ENCODE measurements at regions not wholly inside any gene's neighbourhood (a gene's known extent, or its start where the extent isn't known, plus 50 kb on each side); places are given as distances from the start of the nearest gene placed in this dataset.

DNA sequence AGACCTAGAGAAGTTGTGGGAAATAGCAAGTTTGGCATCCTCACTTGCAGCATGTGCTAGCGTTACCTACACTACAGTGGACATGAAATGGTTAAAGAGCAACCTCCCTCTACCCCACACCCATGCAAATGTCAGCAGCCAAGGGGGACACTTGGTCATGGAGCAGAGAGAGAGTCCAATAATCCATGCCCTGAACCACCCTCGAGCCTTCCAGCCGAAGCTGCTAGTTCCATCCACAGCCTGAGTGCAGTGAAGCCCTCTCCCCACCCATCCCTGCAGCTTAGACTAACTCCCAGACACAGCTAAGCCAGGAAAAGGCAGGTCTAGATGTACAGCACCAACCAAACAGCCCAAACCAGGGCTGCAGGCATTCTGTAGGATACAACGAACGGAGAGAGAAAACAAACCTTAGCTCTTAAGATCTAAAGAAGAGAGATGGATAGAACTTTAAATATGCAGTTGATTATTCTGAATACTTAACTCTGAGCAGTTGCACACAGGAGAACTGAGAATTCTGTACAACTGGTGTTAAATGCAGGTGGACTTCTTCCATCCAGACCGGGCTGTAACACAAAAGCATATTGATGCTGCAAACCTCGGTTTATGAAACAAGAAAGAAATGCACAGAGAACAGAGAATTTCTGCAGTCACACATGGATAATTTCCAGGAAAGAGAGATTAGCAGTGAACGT lies 93.8 kb downstream of the SALL1 start:
- Histone ChIP-seq H4K20me1 (ENCODE audit: insufficient read depth, low read depth, low read length) (no peaks in the 10 kb centered on the region), H3K27ac (ENCODE audit: low read length) (no peak overlapping the region), H3K27me3 (ENCODE audit: low read length) (no peaks in the 10 kb centered on the region), H3K9ac (ENCODE audit: low read length) (no peak overlapping the region), H3K79me2 (ENCODE audit: low read length) (no peaks in the 10 kb centered on the region), H2AFZ (ENCODE audit: low read length) (no peak overlapping the region), H3K4me2 (ENCODE audit: low read depth, low read length, poor library complexity, severe bottlenecking) (no peak overlapping the region), H3K9me3 (ENCODE audit: low read length) (no peaks in the 10 kb centered on the region), H3K9me2 (replicated peaks; ENCODE audit: insufficient read depth, low read length) (no peaks in the 10 kb centered on the region), H3K36me3 (ENCODE audit: insufficient read depth, low read length) (no peaks in the 10 kb centered on the region), H3K4me3 (ENCODE audit: low read length) (no peak overlapping the region), H3K4me1 (ENCODE audit: low read length) (no peaks in the 10 kb centered on the region)
- no peak for DNase-seq

DNA sequence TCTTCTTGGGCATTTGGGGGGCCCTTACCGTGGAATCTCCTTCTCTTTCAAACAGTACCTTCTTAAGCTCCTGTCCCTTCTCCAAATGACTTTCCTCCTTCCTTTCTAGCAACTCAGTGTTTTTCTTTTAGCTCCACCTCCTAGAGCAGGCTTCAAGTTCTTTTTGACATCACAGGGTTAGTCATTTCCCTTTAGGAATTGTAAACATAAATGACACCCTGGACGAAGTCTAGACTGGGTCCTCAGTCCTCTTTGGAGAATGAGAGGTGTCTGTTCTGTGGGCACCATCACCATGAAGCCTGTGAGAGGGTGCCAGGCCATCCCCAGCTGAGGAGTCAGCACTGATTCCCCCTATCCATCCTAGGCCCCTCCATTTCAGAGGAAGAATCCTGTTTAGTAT lies 94.7 kb downstream of the SALL1 start:
- Histone ChIP-seq H3K4me2 (ENCODE audit: low read depth, low read length, poor library complexity, severe bottlenecking) (no peak overlapping the region), H3K9me2 (replicated peaks; ENCODE audit: insufficient read depth, low read length) (no peaks in the 10 kb centered on the region), H3K4me3 (ENCODE audit: low read length) (no peak overlapping the region), H3K36me3 (ENCODE audit: insufficient read depth, low read length) (no peaks in the 10 kb centered on the region), H3K9me3 (ENCODE audit: low read length) (no peaks in the 10 kb centered on the region), H3K9ac (ENCODE audit: low read length) (no peak overlapping the region), H3K27me3 (ENCODE audit: low read length) (no peaks in the 10 kb centered on the region), H3K4me1 (ENCODE audit: low read length) (no peaks in the 10 kb centered on the region), H3K79me2 (ENCODE audit: low read length) (no peaks in the 10 kb centered on the region), H3K27ac (ENCODE audit: low read length) (no peak overlapping the region), H4K20me1 (ENCODE audit: insufficient read depth, low read depth, low read length) (no peaks in the 10 kb centered on the region), H2AFZ (ENCODE audit: low read length) (no peak overlapping the region)
- DNase-seq, result no peak

DNA sequence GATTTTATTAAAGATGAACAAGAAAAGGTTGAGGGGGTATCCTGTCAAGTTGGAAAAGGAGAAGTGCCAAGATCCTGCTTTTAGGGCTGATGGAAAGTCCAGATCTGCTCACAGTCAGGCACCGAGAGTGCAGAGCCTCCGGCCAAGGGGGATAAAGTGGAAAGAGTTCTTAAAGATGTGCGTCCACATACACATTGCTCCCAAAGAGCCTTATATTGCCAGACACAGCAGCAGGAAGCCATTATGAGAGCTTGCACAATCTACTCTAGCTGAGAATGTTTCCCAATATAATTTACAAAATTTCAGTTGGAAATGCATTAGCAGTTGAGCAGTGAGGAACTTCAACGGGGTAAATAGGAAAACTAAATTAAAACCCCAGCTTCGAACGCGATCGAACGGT lies 95.6 kb downstream of the SALL1 start:
- Histone ChIP-seq H2AFZ (ENCODE audit: low read length) (no peak overlapping the region), H3K4me1 (ENCODE audit: low read length) (no peaks in the 10 kb centered on the region), H3K9ac (ENCODE audit: low read length) (no peak overlapping the region), H3K4me3 (ENCODE audit: low read length) (no peak overlapping the region), H3K79me2 (ENCODE audit: low read length) (no peaks in the 10 kb centered on the region), H3K9me2 (replicated peaks; ENCODE audit: insufficient read depth, low read length) (no peaks in the 10 kb centered on the region), H3K9me3 (ENCODE audit: low read length) (no peaks in the 10 kb centered on the region), H3K36me3 (ENCODE audit: insufficient read depth, low read length) (no peaks in the 10 kb centered on the region), H4K20me1 (ENCODE audit: insufficient read depth, low read depth, low read length) (no peaks in the 10 kb centered on the region), H3K27me3 (ENCODE audit: low read length) (no peaks in the 10 kb centered on the region), H3K27ac (ENCODE audit: low read length) (no peak overlapping the region), H3K4me2 (ENCODE audit: low read depth, low read length, poor library complexity, severe bottlenecking) (no peak overlapping the region)
- DNase-seq, result no peak

DNA sequence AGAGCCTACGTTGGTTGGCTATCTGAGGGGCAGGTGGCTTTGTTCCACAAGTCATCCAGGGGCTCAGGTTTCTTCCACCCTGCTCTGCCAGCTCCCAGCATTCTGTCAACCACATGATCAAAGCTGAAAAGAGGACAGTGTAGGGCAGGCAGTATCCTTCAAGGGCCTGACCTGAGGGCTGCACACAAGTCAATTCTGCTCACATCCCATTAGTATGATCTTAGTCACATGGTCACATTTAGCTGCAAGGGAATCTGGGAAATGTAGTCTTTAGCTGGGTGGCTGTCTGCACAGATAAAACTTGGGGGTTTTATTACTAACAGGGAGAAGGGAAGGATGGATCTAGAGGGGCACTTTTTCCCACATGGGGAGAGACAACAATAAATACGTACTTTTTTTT lies 97.3 kb downstream of the SALL1 start:
- Histone ChIP-seq H3K79me2 (ENCODE audit: low read length) (no peaks in the 10 kb centered on the region), H4K20me1 (ENCODE audit: insufficient read depth, low read depth, low read length) (no peaks in the 10 kb centered on the region), H3K27me3 (ENCODE audit: low read length) (no peaks in the 10 kb centered on the region), H3K36me3 (ENCODE audit: insufficient read depth, low read length) (no peaks in the 10 kb centered on the region), H3K27ac (ENCODE audit: low read length) (no peak overlapping the region), H2AFZ (ENCODE audit: low read length) (no peak overlapping the region), H3K4me2 (ENCODE audit: low read depth, low read length, poor library complexity, severe bottlenecking) (no peak overlapping the region), H3K4me1 (ENCODE audit: low read length) (no peaks in the 10 kb centered on the region), H3K4me3 (ENCODE audit: low read length) (no peak overlapping the region), H3K9me2 (replicated peaks; ENCODE audit: insufficient read depth, low read length) (no peaks in the 10 kb centered on the region), H3K9me3 (ENCODE audit: low read length) (no peaks in the 10 kb centered on the region), H3K9ac (ENCODE audit: low read length) (no peak overlapping the region)
- DNase-seq, result no peak

DNA sequence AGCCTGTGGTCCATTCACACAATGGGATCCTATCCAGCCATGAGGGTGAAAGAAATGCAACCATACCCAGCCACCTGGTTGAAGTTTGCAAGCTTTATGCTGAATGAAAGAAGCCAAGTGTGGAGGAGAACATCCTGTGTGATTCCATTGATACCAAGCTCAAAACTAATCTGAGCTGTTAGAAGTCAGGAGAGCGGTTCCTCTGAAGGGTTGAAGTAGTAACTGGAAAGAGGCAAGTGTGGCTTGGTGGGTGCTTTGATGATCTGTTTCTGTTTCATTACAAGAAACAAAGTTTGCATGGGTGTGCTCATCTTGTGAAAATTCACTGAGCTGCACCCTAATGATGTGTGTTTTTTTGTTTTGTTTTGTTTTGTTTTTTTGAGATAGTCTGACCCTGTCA lies 99.4 kb downstream of the SALL1 start:
- H3K9me2 ChIP-seq (replicated peaks; ENCODE audit: insufficient read depth, low read length), result no peaks in the 10 kb centered on the region
- no peak overlapping the region for H3K4me3 ChIP-seq (ENCODE audit: low read length)
- H3K9ac ChIP-seq (ENCODE audit: low read length), result no peak overlapping the region
- no peaks in the 10 kb centered on the region for H3K27me3 ChIP-seq (ENCODE audit: low read length)
- no peaks in the 10 kb centered on the region for H3K36me3 ChIP-seq (ENCODE audit: insufficient read depth, low read length)
- DNase-seq, result no peak
- H3K27ac ChIP-seq (ENCODE audit: low read length), result no peak overlapping the region
- no peaks in the 10 kb centered on the region for H4K20me1 ChIP-seq (ENCODE audit: insufficient read depth, low read depth, low read length)
- H3K9me3 ChIP-seq (ENCODE audit: low read length), result no peaks in the 10 kb centered on the region
- no peak overlapping the region for H3K4me2 ChIP-seq (ENCODE audit: low read depth, low read length, poor library complexity, severe bottlenecking)
- H3K79me2 ChIP-seq (ENCODE audit: low read length), result no peaks in the 10 kb centered on the region
- no peaks in the 10 kb centered on the region for H3K4me1 ChIP-seq (ENCODE audit: low read length)
- no peak overlapping the region for H2AFZ ChIP-seq (ENCODE audit: low read length)

DNA sequence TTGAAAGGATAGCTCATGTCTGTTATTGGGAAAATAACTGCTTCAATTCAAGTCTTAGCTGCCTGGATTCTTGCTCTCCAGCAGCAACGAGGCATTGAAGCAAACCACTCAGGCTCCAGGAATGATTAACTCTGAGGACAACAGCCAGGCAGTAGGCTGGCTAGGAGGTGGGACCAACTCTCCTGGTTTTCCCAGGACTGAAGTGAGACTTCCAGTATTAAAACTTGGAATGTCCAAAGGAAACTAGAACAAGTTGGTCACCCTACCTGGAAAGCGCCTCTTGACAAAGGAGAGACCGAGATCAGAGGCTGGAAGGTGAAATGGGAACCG lies 100.7 kb downstream of the SALL1 start:
- no peaks in the 10 kb centered on the region for H3K4me1 ChIP-seq (ENCODE audit: low read length)
- no peak overlapping the region for H3K9ac ChIP-seq (ENCODE audit: low read length)
- DNase-seq, result no peak
- no peak overlapping the region for H3K27ac ChIP-seq (ENCODE audit: low read length)
- no peaks in the 10 kb centered on the region for H4K20me1 ChIP-seq (ENCODE audit: insufficient read depth, low read depth, low read length)
- H2AFZ ChIP-seq (ENCODE audit: low read length), result no peak overlapping the region
- no peak overlapping the region for H3K4me2 ChIP-seq (ENCODE audit: low read depth, low read length, poor library complexity, severe bottlenecking)
- H3K27me3 ChIP-seq (ENCODE audit: low read length), result no peaks in the 10 kb centered on the region
- H3K79me2 ChIP-seq (ENCODE audit: low read length), result no peaks in the 10 kb centered on the region
- H3K4me3 ChIP-seq (ENCODE audit: low read length), result no peak overlapping the region
- H3K9me2 ChIP-seq (replicated peaks; ENCODE audit: insufficient read depth, low read length), result no peaks in the 10 kb centered on the region
- no peaks in the 10 kb centered on the region for H3K36me3 ChIP-seq (ENCODE audit: insufficient read depth, low read length)
- no peaks in the 10 kb centered on the region for H3K9me3 ChIP-seq (ENCODE audit: low read length)

DNA sequence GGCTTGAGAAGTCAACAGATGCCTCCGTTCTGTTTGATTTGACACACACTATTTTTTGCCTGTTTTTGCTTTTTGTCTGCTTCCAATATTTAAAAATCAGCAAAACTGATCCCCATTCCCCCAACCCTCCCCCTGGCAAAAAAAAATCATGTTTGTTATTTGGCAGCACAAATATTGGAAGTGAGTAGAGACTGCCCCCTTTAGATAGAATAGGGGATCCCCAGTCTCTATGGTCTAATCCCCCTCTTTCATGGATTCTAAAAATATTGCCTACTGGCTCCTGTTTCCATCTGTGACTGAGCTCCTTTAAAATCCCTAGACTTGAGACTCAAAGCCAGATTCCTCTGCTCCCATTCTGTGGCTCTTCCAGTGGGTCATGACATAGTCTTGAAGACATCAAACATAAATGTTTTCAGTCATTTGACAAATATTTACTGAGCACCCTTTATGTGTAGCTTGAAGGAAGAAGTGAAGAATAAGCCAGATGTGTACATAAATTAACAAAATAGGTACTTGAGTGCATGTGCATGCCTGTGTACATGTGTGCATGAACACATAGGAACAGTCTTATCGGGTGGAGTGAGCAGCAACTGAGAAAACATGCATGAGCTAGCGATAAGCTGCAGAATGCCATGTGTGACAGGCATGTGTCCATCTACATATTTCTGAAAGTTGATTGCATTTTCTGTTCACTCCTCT lies 101.2 kb downstream of the SALL1 start:
- H3K4me2 ChIP-seq (ENCODE audit: low read depth, low read length, poor library complexity, severe bottlenecking), result no peak overlapping the region

DNA sequence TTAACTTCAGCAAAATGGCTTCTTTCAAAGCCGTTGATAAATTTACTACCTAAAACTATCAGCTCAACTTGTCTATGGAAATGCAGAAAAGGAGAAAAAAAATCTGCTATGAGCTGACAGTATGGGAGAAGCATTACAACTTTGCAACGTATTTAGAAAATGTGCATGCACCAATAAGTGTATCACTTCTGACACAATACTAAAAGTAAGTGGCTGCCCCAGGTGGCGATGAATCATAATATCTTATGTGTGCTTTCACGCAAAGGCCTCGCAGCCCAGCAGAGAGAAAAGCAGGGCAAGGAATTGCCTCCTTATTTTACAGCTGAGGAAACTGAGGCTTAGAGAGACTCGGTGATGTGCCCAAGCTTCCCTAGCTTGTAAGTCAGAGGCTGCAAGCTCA lies 101.8 kb downstream of the SALL1 start:
- Histone ChIP-seq H4K20me1 (ENCODE audit: insufficient read depth, low read depth, low read length) (no peaks in the 10 kb centered on the region), H2AFZ (ENCODE audit: low read length) (no peak overlapping the region), H3K27ac (ENCODE audit: low read length) (no peak overlapping the region), H3K9me3 (ENCODE audit: low read length) (no peaks in the 10 kb centered on the region), H3K36me3 (ENCODE audit: insufficient read depth, low read length) (no peaks in the 10 kb centered on the region), H3K79me2 (ENCODE audit: low read length) (no peaks in the 10 kb centered on the region), H3K4me3 (ENCODE audit: low read length) (no peak overlapping the region), H3K4me2 (ENCODE audit: low read depth, low read length, poor library complexity, severe bottlenecking) (no peak overlapping the region), H3K9ac (ENCODE audit: low read length) (no peak overlapping the region), H3K9me2 (replicated peaks; ENCODE audit: insufficient read depth, low read length) (no peaks in the 10 kb centered on the region), H3K27me3 (ENCODE audit: low read length) (no peaks in the 10 kb centered on the region), H3K4me1 (ENCODE audit: low read length) (no peaks in the 10 kb centered on the region)
- DNase-seq, result no peak

More for the DNA sequence above, 101.2 kb downstream of the SALL1 start:
- H3K27me3 ChIP-seq (ENCODE audit: low read length), result no peaks in the 10 kb centered on the region
- H2AFZ ChIP-seq (ENCODE audit: low read length), result no peak overlapping the region
- H3K79me2 ChIP-seq (ENCODE audit: low read length), result no peaks in the 10 kb centered on the region
- H3K9ac ChIP-seq (ENCODE audit: low read length), result no peak overlapping the region
- H3K9me3 ChIP-seq (ENCODE audit: low read length), result no peaks in the 10 kb centered on the region
- H3K9me2 ChIP-seq (replicated peaks; ENCODE audit: insufficient read depth, low read length), result no peaks in the 10 kb centered on the region
- H3K4me1 ChIP-seq (ENCODE audit: low read length), result no peaks in the 10 kb centered on the region
- no peak overlapping the region for H3K27ac ChIP-seq (ENCODE audit: low read length)
- peak; percentile 43 for DNase-seq
- no peaks in the 10 kb centered on the region for H4K20me1 ChIP-seq (ENCODE audit: insufficient read depth, low read depth, low read length)
- no peak overlapping the region for H3K4me3 ChIP-seq (ENCODE audit: low read length)
- H3K36me3 ChIP-seq (ENCODE audit: insufficient read depth, low read length), result no peaks in the 10 kb centered on the region

Measured in Karpas-422 (cell line).